ENCODE measurements at regions not wholly inside any gene's neighbourhood (a gene's known extent, or its start where the extent isn't known, plus 50 kb on each side); places are given as distances from the start of the nearest gene placed in this dataset.

DNA sequence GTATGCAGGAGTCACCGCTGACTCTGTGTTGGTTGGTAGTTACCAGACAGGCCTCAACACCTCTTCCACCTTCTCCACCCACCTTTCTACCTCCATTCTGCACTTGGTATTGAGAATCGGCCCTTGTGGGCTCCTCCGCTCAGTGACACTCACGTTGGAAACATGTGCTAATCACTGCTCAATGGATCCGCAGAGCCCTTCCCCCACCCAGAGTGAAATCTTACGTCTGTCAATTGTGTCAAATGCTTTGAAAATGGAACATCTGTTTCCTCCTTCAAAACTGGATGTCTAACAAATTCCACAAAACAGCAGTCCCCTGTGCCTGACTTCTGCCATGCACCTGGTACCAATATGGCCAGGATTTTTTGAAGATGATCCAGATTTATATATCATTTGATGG lies 65.5 kb upstream of the NRIP1 start:
- H3K4me3 ChIP-seq (ENCODE audit: low read length), result no peak overlapping the region
- H3K27ac ChIP-seq (ENCODE audit: low read length), result no peak overlapping the region
- H3K27ac Mint-ChIP-seq, result no peak overlapping the region
- H3K9me3 ChIP-seq (ENCODE audit: control insufficient read depth, insufficient read depth, low read length), result no peaks in the 10 kb centered on the region
- no peak for ATAC-seq
- no peaks in the 10 kb centered on the region for H3K36me3 ChIP-seq (ENCODE audit: control insufficient read depth, insufficient read depth, low read length)
- no peak for DNase-seq
- no peaks in the 10 kb centered on the region for H3K4me1 Mint-ChIP-seq
- intact Hi-C loops (cut with micrococcal nuclease), result no loop called here
- WGBS (ENCODE audit: insufficient coverage), result 66% methylated on average over 6 of the region's 6 CpGs
- no peaks in the 10 kb centered on the region for H3K36me3 Mint-ChIP-seq
- no peak overlapping the region for H3K4me3 Mint-ChIP-seq
- H3K9me3 Mint-ChIP-seq, result peaks cover 0 to 3% of the 10 kb centered on the region in 2 donors
- TF ChIP-seq, protein P1, sequence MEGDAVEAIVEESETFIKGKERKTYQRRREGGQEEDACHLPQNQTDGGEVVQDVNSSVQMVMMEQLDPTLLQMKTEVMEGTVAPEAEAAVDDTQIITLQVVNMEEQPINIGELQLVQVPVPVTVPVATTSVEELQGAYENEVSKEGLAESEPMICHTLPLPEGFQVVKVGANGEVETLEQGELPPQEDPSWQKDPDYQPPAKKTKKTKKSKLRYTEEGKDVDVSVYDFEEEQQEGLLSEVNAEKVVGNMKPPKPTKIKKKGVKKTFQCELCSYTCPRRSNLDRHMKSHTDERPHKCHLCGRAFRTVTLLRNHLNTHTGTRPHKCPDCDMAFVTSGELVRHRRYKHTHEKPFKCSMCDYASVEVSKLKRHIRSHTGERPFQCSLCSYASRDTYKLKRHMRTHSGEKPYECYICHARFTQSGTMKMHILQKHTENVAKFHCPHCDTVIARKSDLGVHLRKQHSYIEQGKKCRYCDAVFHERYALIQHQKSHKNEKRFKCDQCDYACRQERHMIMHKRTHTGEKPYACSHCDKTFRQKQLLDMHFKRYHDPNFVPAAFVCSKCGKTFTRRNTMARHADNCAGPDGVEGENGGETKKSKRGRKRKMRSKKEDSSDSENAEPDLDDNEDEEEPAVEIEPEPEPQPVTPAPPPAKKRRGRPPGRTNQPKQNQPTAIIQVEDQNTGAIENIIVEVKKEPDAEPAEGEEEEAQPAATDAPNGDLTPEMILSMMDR (IDR thresholded peaks at IDR 0.05), result no peak
- peaks cover 2 to 5% of the 10 kb centered on the region in 2 donors for H3K27me3 Mint-ChIP-seq (ENCODE audit: low read depth in 2 of 2)
- H3K4me1 ChIP-seq (ENCODE audit: control insufficient read depth, insufficient read depth, low read length), result no peaks in the 10 kb centered on the region
- no peaks in the 10 kb centered on the region for H3K27me3 ChIP-seq (ENCODE audit: control insufficient read depth, insufficient read depth, low read length)

DNA sequence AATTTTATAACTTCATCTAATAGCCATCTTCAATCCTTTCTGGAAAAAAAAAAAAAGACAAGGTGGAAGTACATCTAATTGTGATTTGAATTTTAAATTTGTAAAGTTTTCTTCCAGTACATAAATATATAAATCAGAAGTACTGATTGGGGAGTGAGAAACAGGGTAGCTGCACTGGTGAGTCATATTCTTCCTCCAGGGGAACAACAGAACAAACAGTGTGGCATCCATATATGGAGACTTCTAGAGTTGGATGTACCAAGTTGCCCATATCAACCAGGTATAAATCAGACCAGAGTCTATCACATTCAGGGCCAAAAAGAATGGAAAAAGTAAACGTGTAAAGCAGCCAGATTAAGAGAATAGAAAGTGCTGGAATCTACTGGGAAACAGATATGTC lies 66.0 kb upstream of the NRIP1 start:
- Mint-ChIP-seq H3K4me1 (no peaks in the 10 kb centered on the region), H3K36me3 (no peaks in the 10 kb centered on the region), H3K4me3 (no peak overlapping the region), H3K27me3 (ENCODE audit: low read depth in 2 of 2) (peaks cover 2 to 5% of the 10 kb centered on the region in 2 donors), H3K27ac (no peak overlapping the region), H3K9me3 (peaks cover 0 to 3% of the 10 kb centered on the region in 2 donors)
- intact Hi-C loops (cut with micrococcal nuclease), result no loop called here
- Histone ChIP-seq H3K27ac (ENCODE audit: low read length) (no peak overlapping the region), H3K4me1 (ENCODE audit: control insufficient read depth, insufficient read depth, low read length) (no peaks in the 10 kb centered on the region), H3K27me3 (ENCODE audit: control insufficient read depth, insufficient read depth, low read length) (no peaks in the 10 kb centered on the region), H3K4me3 (ENCODE audit: low read length) (no peak overlapping the region), H3K9me3 (ENCODE audit: control insufficient read depth, insufficient read depth, low read length) (no peaks in the 10 kb centered on the region), H3K36me3 (ENCODE audit: control insufficient read depth, insufficient read depth, low read length) (no peaks in the 10 kb centered on the region)
- DNase-seq (no peak), ATAC-seq (no peak)
- WGBS (ENCODE audit: insufficient coverage), result 56% methylated on average over 1 of the region's 1 CpG
- TF ChIP-seq, protein P1 (IDR thresholded peaks at IDR 0.05), result no peak

DNA sequence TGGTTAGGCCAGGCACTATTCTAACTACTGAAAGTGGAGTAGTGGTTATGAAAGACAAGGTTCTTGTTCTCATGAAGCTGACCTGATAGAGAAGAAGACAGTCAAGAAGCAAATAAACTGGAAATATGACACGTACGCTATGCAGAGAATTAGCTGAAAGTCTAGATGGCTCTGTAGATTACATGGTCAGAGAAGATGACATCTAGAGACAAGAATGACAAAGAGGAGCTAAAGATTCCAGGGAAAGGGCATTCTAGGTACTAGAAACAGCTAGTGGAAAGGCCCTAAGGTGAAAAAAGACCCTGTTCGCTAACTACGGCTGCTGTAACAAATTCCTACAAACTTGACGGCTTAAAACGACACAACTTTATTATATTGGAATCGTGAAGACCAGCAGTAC lies 68.0 kb upstream of the NRIP1 start:
- Histone ChIP-seq H3K27ac (ENCODE audit: low read length) (no peak overlapping the region), H3K36me3 (ENCODE audit: control insufficient read depth, insufficient read depth, low read length) (no peaks in the 10 kb centered on the region), H3K27me3 (ENCODE audit: control insufficient read depth, insufficient read depth, low read length) (no peaks in the 10 kb centered on the region), H3K4me1 (ENCODE audit: control insufficient read depth, insufficient read depth, low read length) (no peaks in the 10 kb centered on the region), H3K4me3 (ENCODE audit: low read length) (no peak overlapping the region), H3K9me3 (ENCODE audit: control insufficient read depth, insufficient read depth, low read length) (no peaks in the 10 kb centered on the region)
- no peak for ATAC-seq
- peaks cover 0 to 3% of the 10 kb centered on the region in 2 donors for H3K9me3 Mint-ChIP-seq
- no peak overlapping the region for H3K4me3 Mint-ChIP-seq
- no peaks in the 10 kb centered on the region for H3K36me3 Mint-ChIP-seq
- DNase-seq, result no peak
- intact Hi-C loops (cut with micrococcal nuclease), result no loop called here
- TF ChIP-seq, protein P1 (IDR thresholded peaks at IDR 0.05), result no peak
- 86% methylated on average over 7 of the region's 7 CpGs for WGBS (ENCODE audit: insufficient coverage)
- peaks cover 5 to 8% of the 10 kb centered on the region in 2 donors for H3K27me3 Mint-ChIP-seq (ENCODE audit: low read depth in 2 of 2)
- H3K4me1 Mint-ChIP-seq, result no peaks in the 10 kb centered on the region
- no peak overlapping the region for H3K27ac Mint-ChIP-seq

DNA sequence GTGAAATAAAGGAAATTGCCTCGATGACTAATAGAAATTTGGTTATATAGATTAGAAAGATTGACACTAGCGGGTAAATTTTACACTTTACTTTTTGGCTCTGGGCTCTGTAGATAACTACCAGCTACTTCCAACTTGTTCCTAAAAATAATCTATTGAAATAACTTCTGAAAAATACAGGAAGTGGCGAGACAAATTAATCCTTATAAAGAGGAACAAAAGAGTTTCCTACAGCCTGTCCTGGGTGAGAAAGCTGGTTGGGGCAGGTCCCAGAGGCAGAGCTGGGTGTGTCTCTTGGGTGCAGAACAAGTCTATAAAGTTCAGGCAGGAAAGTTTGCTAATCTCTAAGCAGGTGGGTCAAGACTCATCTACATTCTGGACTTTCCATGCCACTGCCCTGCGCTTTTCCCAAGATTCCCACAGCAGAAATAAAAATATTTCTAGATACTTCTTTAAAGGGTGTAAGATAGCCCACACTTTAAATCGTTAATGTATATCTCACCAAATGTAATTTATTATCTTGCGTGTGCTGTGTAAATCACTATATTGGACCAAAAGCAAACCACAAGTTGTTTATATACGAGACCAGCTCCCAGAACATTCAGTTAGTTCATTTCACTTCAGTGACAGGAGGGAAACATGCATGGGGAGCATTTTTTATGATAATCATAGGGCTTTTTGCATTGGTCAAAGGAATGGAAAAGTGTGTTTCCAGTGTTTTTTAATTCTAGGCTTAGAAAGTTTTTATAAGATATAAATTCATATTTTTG lies 70.1 kb upstream of the NRIP1 start:
- intact Hi-C loops (cut with micrococcal nuclease), result no loop called here
- DNase-seq, result no peak
- Mint-ChIP-seq H3K27me3 (ENCODE audit: low read depth in 2 of 2) (peaks cover 3 to 15% of the 10 kb centered on the region in 2 donors), H3K9me3 (no peaks in the 10 kb centered on the region), H3K4me1 (no peaks in the 10 kb centered on the region), H3K4me3 (no peak overlapping the region), H3K27ac (no peak overlapping the region), H3K36me3 (no peaks in the 10 kb centered on the region)
- no peaks in the 10 kb centered on the region for H3K27me3 ChIP-seq (ENCODE audit: control insufficient read depth, insufficient read depth, low read length)
- no peaks in the 10 kb centered on the region for H3K4me1 ChIP-seq (ENCODE audit: control insufficient read depth, insufficient read depth, low read length)
- no peak for ATAC-seq
- H3K9me3 ChIP-seq (ENCODE audit: control insufficient read depth, insufficient read depth, low read length), result no peaks in the 10 kb centered on the region
- H3K4me3 ChIP-seq (ENCODE audit: low read length), result no peak overlapping the region
- TF ChIP-seq, protein P1 (IDR thresholded peaks at IDR 0.05), result no peak
- WGBS (ENCODE audit: insufficient coverage), result 30% methylated on average over 2 of the region's 7 CpGs
- H3K36me3 ChIP-seq (ENCODE audit: control insufficient read depth, insufficient read depth, low read length), result no peaks in the 10 kb centered on the region
- no peak overlapping the region for H3K27ac ChIP-seq (ENCODE audit: low read length)
